ENCODE measurements at regions not wholly inside any gene's neighbourhood (a gene's known extent, or its start where the extent isn't known, plus 50 kb on each side); places are given as distances from the start of the nearest gene placed in this dataset.

- TF ChIP-seq POLR2AphosphoS5 (IDR thresholded peaks at IDR 0.05; ENCODE audit: borderline replicate concordance, low read depth, low read length) = no peak
- TF ChIP-seq EZH2 (IDR thresholded peaks at IDR 0.05) = no peak
- no peak for TF ChIP-seq FOXP2 (optimal IDR thresholded peaks at IDR 0.05; ENCODE audit: control extremely low read depth, extremely low read length, insufficient read depth)
These were observed 190.2 kb downstream of the SMIM20 start for GRCh38 chr4:26104056-26104685.
